ENCODE measurements at regions not wholly inside any gene's neighbourhood (a gene's known extent, or its start where the extent isn't known, plus 50 kb on each side); places are given as distances from the start of the nearest gene placed in this dataset.

- TF ChIP-seq GATA3 (IDR thresholded peaks at IDR 0.05; ENCODE audit: low read depth, low read length) (no peak), GATA2 (IDR thresholded peaks at IDR 0.05; ENCODE audit: low read depth, low read length) (no peak)
These were observed 93.6 kb upstream of the DYNLRB2 start for GRCh38 chr16:80447241-80447640.

DNA sequence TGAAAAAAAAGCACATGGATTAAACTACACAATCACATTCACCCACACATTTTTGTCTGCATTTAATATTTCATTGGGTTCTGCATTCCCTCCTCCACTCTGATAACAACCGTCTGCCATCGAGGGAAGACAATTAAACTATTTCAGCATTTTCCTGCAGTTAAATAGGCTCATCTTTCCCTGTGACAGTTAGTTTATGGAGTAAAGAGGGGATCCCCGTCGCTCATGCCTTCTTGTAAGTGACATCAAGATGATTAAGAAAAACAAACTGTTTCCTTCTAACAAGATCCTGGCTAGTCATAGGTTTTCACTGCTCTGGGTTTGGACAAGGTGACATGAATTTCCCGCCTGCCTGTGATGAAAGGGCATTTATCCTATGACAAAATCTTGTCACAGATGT is 98.0 kb upstream of the DYNLRB2 start:
- TF ChIP-seq GATA2 (IDR thresholded peaks at IDR 0.05; ENCODE audit: low read depth, low read length) (no peak; the same call in 1 of the 2 replicates), GATA3 (IDR thresholded peaks at IDR 0.05; ENCODE audit: low read depth, low read length) (no peak)

DNA sequence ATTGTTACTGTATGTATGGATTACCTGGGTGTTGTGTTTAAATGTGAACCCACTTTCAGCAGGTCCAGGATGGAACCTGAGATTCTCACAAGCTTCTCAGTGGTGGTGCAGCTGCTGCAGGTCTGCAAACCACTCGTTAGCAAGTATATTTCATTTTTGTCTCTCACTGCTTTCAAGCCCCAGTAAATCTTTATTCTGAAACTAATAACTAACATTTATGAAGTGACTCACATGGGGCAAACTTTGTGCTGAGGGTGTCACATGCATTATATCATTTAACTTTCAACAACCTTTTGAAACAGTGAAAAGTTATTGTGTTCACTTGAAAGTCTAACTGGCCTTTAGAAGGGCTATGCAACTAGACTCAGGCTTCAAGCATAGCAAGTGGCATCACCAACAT is 98.9 kb upstream of the DYNLRB2 start:
- TF ChIP-seq GATA3 (IDR thresholded peaks at IDR 0.05; ENCODE audit: low read depth, low read length) (no peak), GATA2 (IDR thresholded peaks at IDR 0.05; ENCODE audit: low read depth, low read length) (no peak)

DNA sequence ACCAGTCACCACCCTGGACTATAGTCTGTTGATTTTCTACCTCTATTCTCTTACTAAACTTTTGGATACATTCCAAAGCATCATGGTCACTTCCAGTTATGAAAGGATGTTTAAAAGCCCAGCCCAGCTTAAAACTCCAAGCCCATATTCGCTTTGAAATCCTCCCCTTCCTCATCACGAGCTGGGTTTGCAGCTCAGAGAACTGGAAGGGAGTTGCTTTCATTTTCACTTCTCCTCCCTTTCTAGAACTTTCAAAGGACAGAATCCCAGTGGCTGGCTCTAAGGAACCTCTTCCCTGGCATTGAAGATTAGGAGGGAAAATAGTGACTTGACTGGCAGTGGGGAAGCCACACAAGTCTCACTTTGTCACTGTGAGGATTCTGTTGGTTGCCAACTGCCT is 100.1 kb upstream of the DYNLRB2 start:
- TF ChIP-seq GATA3 (IDR thresholded peaks at IDR 0.05; ENCODE audit: low read depth, low read length) = no peak
- no peak for TF ChIP-seq GATA2 (IDR thresholded peaks at IDR 0.05; ENCODE audit: low read depth, low read length)

GRCh38 chr16:80437707-80438106 is 103.1 kb upstream of the DYNLRB2 start:
- TF ChIP-seq GATA2 (IDR thresholded peaks at IDR 0.05; ENCODE audit: low read depth, low read length) = no peak
- no peak for TF ChIP-seq GATA3 (IDR thresholded peaks at IDR 0.05; ENCODE audit: low read depth, low read length)

DNA sequence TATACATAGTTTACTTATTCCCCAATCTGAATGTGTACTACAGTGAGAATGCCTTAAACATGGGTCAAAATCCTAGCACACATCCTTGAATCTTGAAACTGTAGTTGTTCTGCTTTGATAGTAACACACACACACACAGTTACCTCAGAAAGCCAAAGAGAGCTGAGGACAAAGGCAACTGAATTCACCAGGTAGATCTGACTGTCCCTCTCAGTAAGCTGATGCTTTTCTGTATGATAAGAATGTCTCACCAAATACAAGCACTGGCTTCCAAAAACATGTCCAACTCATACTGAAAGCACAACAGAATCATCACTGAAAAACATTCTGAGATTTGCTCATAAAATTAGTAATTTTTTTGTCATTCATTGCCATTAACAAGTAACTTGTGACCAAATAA is 104.3 kb upstream of the DYNLRB2 start:
- TF ChIP-seq GATA3 (IDR thresholded peaks at IDR 0.05; ENCODE audit: low read depth, low read length) (no peak), GATA2 (IDR thresholded peaks at IDR 0.05; ENCODE audit: low read depth, low read length) (no peak)

DNA sequence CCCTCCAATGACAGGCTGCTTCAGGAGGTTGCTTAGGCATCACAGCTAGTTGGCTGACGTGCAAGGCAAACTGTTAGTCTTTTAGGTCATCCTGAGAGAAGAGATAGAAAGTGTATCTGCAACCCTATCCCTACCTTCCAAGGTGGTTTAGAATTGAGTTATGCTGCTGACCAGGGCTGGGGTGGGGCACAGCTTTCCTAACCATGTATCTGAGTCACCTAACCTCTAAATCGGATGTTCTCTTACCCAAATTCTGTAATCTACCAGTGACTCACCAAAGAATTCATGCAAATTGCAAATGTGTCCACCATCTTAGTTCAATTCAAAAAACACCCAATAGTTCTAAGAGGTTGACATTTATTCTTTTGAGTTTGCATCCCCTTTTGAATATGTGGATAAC is 107.2 kb upstream of the DYNLRB2 start:
- TF ChIP-seq GATA3 (IDR thresholded peaks at IDR 0.05; ENCODE audit: low read depth, low read length) = no peak

- TF ChIP-seq GATA3 (IDR thresholded peaks at IDR 0.05; ENCODE audit: low read depth, low read length) (no peak), GATA2 (IDR thresholded peaks at IDR 0.05; ENCODE audit: low read depth, low read length) (no peak)
These were observed 113.0 kb upstream of the DYNLRB2 start for GRCh38 chr16:80427795-80428194.

- TF ChIP-seq GATA3 (IDR thresholded peaks at IDR 0.05; ENCODE audit: low read depth, low read length) (no peak), GATA2 (IDR thresholded peaks at IDR 0.05; ENCODE audit: low read depth, low read length) (no peak)
These were observed 122.1 kb upstream of the DYNLRB2 start for GRCh38 chr16:80418517-80419355.

- TF ChIP-seq GATA2 (IDR thresholded peaks at IDR 0.05; ENCODE audit: low read depth, low read length) = no peak
- TF ChIP-seq GATA3 (IDR thresholded peaks at IDR 0.05; ENCODE audit: low read depth, low read length) = no peak
These were observed 123.0 kb upstream of the DYNLRB2 start for GRCh38 chr16:80417706-80418271.

- TF ChIP-seq GATA3 (IDR thresholded peaks at IDR 0.05; ENCODE audit: low read depth, low read length) (no peak), GATA2 (IDR thresholded peaks at IDR 0.05; ENCODE audit: low read depth, low read length) (no peak)
These were observed 132.8 kb upstream of the DYNLRB2 start for GRCh38 chr16:80408014-80408413.

DNA sequence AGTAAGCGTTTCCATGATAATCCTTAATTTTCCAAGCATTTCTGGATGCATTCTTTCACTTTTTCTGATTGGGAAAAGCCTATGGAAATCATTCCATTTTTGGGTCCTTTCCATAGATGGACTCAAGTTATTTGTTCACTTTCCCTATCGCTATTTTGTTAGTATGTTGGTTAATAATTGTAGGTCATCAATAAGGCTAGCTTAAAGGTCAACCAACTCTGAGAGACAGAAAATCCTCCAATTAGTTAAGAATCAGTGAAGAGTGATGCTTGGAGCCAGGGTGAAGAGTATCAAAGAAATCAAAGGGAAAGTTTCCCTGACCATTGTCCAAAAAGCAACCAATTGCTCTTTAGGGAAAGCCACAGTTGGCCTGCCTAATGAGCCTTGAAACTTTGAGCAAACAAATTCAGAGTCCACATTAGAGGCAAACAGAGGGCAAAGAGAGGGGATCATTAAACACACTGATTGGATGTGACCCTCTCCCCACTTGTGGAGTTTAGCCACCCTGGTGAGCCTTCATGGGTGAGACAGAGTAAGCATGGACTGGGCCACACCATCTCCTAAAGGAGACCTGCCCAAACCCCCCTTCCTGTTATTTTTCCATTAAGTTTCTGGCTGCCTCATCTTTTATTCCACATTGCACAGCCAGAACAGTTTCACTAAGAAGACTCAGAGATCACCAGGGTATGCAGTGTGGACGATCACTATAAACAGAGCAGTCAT is 133.4 kb upstream of the DYNLRB2 start:
- no peak for TF ChIP-seq GATA3 (IDR thresholded peaks at IDR 0.05; ENCODE audit: low read depth, low read length)
- TF ChIP-seq GATA2 (IDR thresholded peaks at IDR 0.05; ENCODE audit: low read depth, low read length) = no peak

DNA sequence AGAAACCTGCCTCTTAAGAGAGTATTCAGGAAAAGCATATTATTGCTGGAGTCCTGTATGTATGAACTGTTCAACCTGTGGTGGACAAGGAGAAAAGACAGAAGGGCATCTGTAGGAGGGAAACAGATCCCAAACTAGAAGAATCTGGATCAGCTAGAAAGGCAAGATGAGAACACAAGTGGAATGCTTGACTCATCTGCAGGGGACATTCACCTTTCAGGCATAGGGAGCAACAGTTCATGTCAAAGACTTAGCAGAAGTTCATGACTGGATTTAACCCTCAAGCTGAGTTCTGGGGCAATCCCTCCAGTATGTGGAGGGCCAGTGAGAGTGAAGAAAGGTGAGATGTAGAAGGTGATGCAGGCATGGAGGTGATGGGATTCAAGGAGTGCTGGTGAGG is 135.9 kb upstream of the DYNLRB2 start:
- TF ChIP-seq GATA3 (IDR thresholded peaks at IDR 0.05; ENCODE audit: low read depth, low read length) (no peak), GATA2 (IDR thresholded peaks at IDR 0.05; ENCODE audit: low read depth, low read length) (no peak)

GRCh38 chr16:80403894-80404293 is 136.9 kb upstream of the DYNLRB2 start:
- TF ChIP-seq GATA2 (IDR thresholded peaks at IDR 0.05; ENCODE audit: low read depth, low read length) (no peak), GATA3 (IDR thresholded peaks at IDR 0.05; ENCODE audit: low read depth, low read length) (no peak)
